Hepatocyte (in vitro differentiated cells): ENCODE measurements at regions not wholly inside any gene's neighbourhood (a gene's known extent, or its start where the extent isn't known, plus 50 kb on each side); places are given as distances from the start of the nearest gene placed in this dataset.

Experiments used
- DNase-seq: peaks from one replicate; pipeline ENCODE4 v3.0.0-alpha.2; 2016; ENCODE audit warnings: low spot score
- H2AFZ ChIP-seq: fragments of 200-600 bp; sonication (generic); 2 replicates; pipeline ENCODE4 v1.6.0; 2016; ENCODE audit warnings: antibody characterized with exemption, mild to moderate bottlenecking
- H3K27ac ChIP-seq: fragments of 200-600 bp; sonication (generic); 2 replicates; pipeline ENCODE4 v1.5.1; 2016; ENCODE audit warnings: mild to moderate bottlenecking
- H3K27me3 ChIP-seq: fragments of 200-600 bp; sonication (generic); 2 replicates; pipeline ENCODE4 v1.6.1; 2016
- H3K36me3 ChIP-seq: fragments of 200-600 bp; sonication (generic); replicated peaks from 2 replicates; pipeline ENCODE4 v1.5.1; 2016; ENCODE audit warnings: low read depth; ENCODE audit not compliant: insufficient read depth
- H3K4me1 ChIP-seq: fragments of 200-600 bp; sonication (generic); 2 replicates; pipeline ENCODE4 v1.5.1; 2016; ENCODE audit warnings: mild to moderate bottlenecking, moderate library complexity; ENCODE audit not compliant: insufficient read depth
- H3K4me2 ChIP-seq: fragments of 200-600 bp; sonication (generic); 2 replicates; pipeline ENCODE4 v1.6.0; 2016
- H3K4me3 ChIP-seq: fragments of 200-600 bp; sonication (generic); 2 replicates; pipeline ENCODE4 v1.5.1; 2016; ENCODE audit warnings: mild to moderate bottlenecking
- H3K79me2 ChIP-seq: fragments of 200-600 bp; sonication (generic); 2 replicates; pipeline ENCODE4 v1.6.0; 2017; ENCODE audit warnings: mild to moderate bottlenecking
- H3K9me2 ChIP-seq: fragments of 200-600 bp; sonication (generic); replicated peaks from 2 replicates; pipeline ENCODE4 v1.6.0; 2017; ENCODE audit warnings: mild to moderate bottlenecking; ENCODE audit not compliant: insufficient read depth
- H3K9me3 ChIP-seq: fragments of 200-600 bp; sonication (generic); 2 replicates; pipeline ENCODE4 v1.5.1; 2016; ENCODE audit warnings: low read depth, mild to moderate bottlenecking
- H4K20me1 ChIP-seq: fragments of 200-600 bp; sonication (generic); 2 replicates; pipeline ENCODE4 v1.6.0; 2016; ENCODE audit warnings: mild to moderate bottlenecking; ENCODE audit not compliant: insufficient read depth, poor library complexity, severe bottlenecking
- CTCF ChIP-seq: fragments of 200-600 bp; sonication (generic); IDR thresholded peaks from 2 replicates; pipeline ENCODE4 v1.5.1; 2016; ENCODE audit warnings: antibody characterized with exemption, mild to moderate bottlenecking; ENCODE audit not compliant: poor library complexity
- EZH2 ChIP-seq: fragments of 200-600 bp; sonication (generic); IDR thresholded peaks from 2 replicates; pipeline ENCODE4 v1.6.1; 2016; ENCODE audit warnings: antibody characterized with exemption, mild to moderate bottlenecking, borderline replicate concordance
- EZH2phosphoT487 ChIP-seq: fragments of 200-600 bp; sonication (generic); IDR thresholded peaks from one replicate; pipeline ENCODE4 v1.6.1; 2018; ENCODE audit warnings: antibody characterized with exemption, mild to moderate bottlenecking, low read depth, moderate library complexity; ENCODE audit not compliant: unreplicated experiment, severe bottlenecking
- WGBS: methylation state at CpG from one replicate; pipeline ENCODE4 v1.1.6; 2016; ENCODE audit warnings: low lambda C conversion rate; ENCODE audit errors: missing lambda C conversion rate; 5-methylcytosine and 5-hydroxymethylcytosine counted together

- H3K9me3 ChIP-seq, result no peaks in the 10 kb centered on the region
- no peaks in the 10 kb centered on the region for H4K20me1 ChIP-seq
- no peak overlapping the region for H3K27ac ChIP-seq
- H3K4me2 ChIP-seq, result no peak overlapping the region
- no peak for DNase-seq
- no peaks in the 10 kb centered on the region for H3K9me2 ChIP-seq
- no peaks in the 10 kb centered on the region for H3K79me2 ChIP-seq
- H3K4me3 ChIP-seq, result no peak overlapping the region
- no peaks in the 10 kb centered on the region for H3K4me1 ChIP-seq
- H3K27me3 ChIP-seq, result no peaks in the 10 kb centered on the region
- H3K36me3 ChIP-seq, result no peaks in the 10 kb centered on the region
- no peak overlapping the region for H2AFZ ChIP-seq
- WGBS, result 64% methylated on average over 1 of the region's 1 CpG
- TF ChIP-seq CTCF (no peak), EZH2phosphoT487 (no peak)
Measured at GRCh38 chr6:12404651-12405050, 114.5 kb downstream of the EDN1 start.

- no peaks in the 10 kb centered on the region for H3K79me2 ChIP-seq
- H3K27me3 ChIP-seq, result no peaks in the 10 kb centered on the region
- no peak for DNase-seq
- TF ChIP-seq CTCF (no peak), EZH2phosphoT487 (no peak), EZH2 (no peak)
- H3K9me2 ChIP-seq, result no peaks in the 10 kb centered on the region
- no peaks in the 10 kb centered on the region for H3K9me3 ChIP-seq
- H3K4me2 ChIP-seq, result no peak overlapping the region
- no peaks in the 10 kb centered on the region for H4K20me1 ChIP-seq
- 87% methylated on average over 9 of the region's 9 CpGs for WGBS
- no peaks in the 10 kb centered on the region for H3K4me1 ChIP-seq
- no peak overlapping the region for H3K27ac ChIP-seq
- H2AFZ ChIP-seq, result no peak overlapping the region
- H3K4me3 ChIP-seq, result no peak overlapping the region
- H3K36me3 ChIP-seq, result no peaks in the 10 kb centered on the region
Measured at GRCh38 chr6:12408752-12409151, 118.6 kb downstream of the EDN1 start.

- DNase-seq, result no peak
- 80% methylated on average over 4 of the region's 4 CpGs for WGBS
Measured at GRCh38 chr6:12410946-12411345, 120.8 kb downstream of the EDN1 start.

More at GRCh38 chr6:12410946-12411345, 120.8 kb downstream of the EDN1 start:
- Histone ChIP-seq H3K27ac (no peak overlapping the region), H3K27me3 (no peaks in the 10 kb centered on the region), H3K9me2 (no peaks in the 10 kb centered on the region), H3K79me2 (no peaks in the 10 kb centered on the region), H3K4me3 (no peak overlapping the region), H2AFZ (no peak overlapping the region), H4K20me1 (no peaks in the 10 kb centered on the region), H3K9me3 (no peaks in the 10 kb centered on the region), H3K4me1 (no peaks in the 10 kb centered on the region), H3K4me2 (no peak overlapping the region), H3K36me3 (no peaks in the 10 kb centered on the region)
- TF ChIP-seq EZH2phosphoT487, result no peak
- no peak for TF ChIP-seq CTCF
- TF ChIP-seq EZH2, result no peak
